HL-60 (cell line): ENCODE measurements at regions not wholly inside any gene's neighbourhood (a gene's known extent, or its start where the extent isn't known, plus 50 kb on each side); places are given as distances from the start of the nearest gene placed in this dataset.

ENCODE experiments used
- GABPA ChIP-seq: IDR thresholded peaks from 2 replicates; pipeline ENCODE4 v1.6.1; 2012; ENCODE audit warnings: low read depth
- TF ChIP-seq, protein P1 (sequence below): IDR thresholded peaks from one replicate; pipeline ENCODE4 v1.5.1; 2011; ENCODE audit warnings: low read length, control low read depth, inconsistent platforms; ENCODE audit not compliant: insufficient read depth
- TF ChIP-seq, protein P2 (sequence below): IDR thresholded peaks from 2 replicates; pipeline ENCODE4 v1.6.1; 2012; ENCODE audit warnings: low read depth; ENCODE audit not compliant: insufficient replicate concordance

DNA sequence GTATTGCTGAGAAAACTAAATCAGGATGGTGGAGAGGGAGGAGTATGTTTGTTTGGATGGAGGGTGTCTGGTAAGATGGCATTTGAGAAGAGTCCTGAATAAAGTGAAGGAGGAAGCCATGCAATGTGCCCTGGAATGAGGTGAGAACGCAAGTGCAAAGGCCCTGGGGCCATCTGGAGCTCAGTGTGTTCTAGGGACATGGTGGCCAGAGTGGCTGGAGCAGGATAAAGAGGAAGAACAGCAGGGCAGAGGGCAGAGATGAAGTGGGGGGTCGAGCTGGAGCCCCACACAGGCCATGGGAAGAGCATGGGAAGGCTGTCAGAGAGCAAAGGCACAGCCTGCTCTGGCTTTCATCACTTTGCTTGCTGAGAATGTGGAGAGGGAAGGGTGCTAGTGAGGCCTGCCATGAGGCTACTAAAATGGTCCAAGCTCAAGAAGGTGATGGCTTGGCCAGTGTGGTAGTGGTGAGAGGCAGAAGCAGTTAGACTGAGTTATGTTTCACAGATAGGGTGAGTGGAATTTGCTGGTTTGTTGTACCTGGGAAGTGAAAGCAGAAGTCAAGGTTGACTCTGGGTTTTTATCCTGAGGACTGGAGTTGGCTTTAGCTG lies 234.1 kb downstream of the FOXL1 start:
- TF ChIP-seq, protein P1, sequence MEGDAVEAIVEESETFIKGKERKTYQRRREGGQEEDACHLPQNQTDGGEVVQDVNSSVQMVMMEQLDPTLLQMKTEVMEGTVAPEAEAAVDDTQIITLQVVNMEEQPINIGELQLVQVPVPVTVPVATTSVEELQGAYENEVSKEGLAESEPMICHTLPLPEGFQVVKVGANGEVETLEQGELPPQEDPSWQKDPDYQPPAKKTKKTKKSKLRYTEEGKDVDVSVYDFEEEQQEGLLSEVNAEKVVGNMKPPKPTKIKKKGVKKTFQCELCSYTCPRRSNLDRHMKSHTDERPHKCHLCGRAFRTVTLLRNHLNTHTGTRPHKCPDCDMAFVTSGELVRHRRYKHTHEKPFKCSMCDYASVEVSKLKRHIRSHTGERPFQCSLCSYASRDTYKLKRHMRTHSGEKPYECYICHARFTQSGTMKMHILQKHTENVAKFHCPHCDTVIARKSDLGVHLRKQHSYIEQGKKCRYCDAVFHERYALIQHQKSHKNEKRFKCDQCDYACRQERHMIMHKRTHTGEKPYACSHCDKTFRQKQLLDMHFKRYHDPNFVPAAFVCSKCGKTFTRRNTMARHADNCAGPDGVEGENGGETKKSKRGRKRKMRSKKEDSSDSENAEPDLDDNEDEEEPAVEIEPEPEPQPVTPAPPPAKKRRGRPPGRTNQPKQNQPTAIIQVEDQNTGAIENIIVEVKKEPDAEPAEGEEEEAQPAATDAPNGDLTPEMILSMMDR: no peak
- TF ChIP-seq, protein P2, sequence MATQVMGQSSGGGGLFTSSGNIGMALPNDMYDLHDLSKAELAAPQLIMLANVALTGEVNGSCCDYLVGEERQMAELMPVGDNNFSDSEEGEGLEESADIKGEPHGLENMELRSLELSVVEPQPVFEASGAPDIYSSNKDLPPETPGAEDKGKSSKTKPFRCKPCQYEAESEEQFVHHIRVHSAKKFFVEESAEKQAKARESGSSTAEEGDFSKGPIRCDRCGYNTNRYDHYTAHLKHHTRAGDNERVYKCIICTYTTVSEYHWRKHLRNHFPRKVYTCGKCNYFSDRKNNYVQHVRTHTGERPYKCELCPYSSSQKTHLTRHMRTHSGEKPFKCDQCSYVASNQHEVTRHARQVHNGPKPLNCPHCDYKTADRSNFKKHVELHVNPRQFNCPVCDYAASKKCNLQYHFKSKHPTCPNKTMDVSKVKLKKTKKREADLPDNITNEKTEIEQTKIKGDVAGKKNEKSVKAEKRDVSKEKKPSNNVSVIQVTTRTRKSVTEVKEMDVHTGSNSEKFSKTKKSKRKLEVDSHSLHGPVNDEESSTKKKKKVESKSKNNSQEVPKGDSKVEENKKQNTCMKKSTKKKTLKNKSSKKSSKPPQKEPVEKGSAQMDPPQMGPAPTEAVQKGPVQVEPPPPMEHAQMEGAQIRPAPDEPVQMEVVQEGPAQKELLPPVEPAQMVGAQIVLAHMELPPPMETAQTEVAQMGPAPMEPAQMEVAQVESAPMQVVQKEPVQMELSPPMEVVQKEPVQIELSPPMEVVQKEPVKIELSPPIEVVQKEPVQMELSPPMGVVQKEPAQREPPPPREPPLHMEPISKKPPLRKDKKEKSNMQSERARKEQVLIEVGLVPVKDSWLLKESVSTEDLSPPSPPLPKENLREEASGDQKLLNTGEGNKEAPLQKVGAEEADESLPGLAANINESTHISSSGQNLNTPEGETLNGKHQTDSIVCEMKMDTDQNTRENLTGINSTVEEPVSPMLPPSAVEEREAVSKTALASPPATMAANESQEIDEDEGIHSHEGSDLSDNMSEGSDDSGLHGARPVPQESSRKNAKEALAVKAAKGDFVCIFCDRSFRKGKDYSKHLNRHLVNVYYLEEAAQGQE: no peak
- no peak for TF ChIP-seq GABPA
